Neural cell (in vitro differentiated cells): ENCODE measurements at regions not wholly inside any gene's neighbourhood (a gene's known extent, or its start where the extent isn't known, plus 50 kb on each side); places are given as distances from the start of the nearest gene placed in this dataset.

Source experiments
- H2AFZ ChIP-seq: fragments of 200-600, 300-800 bp; sonication (generic), shearing (Covaris generic); 2 replicates; pipeline ENCODE4 v1.6.0; 2014; ENCODE audit warnings: low read depth, mild to moderate bottlenecking, antibody characterized with exemption, low read length, moderate library complexity
- H3F3A ChIP-seq: fragments of 200-600 bp; shearing (Covaris generic); 2 replicates; pipeline ENCODE4 v1.6.1; 2016; ENCODE audit warnings: mild to moderate bottlenecking, moderate library complexity, mixed read lengths, antibody characterized with exemption, low read length; ENCODE audit not compliant: insufficient read depth, poor library complexity, severe bottlenecking
- H3K27ac ChIP-seq: fragments of 200-600, 300-800 bp; sonication (generic), shearing (Covaris generic); 2 replicates; pipeline ENCODE4 v1.5.1; 2014; ENCODE audit warnings: mild to moderate bottlenecking, low read length, moderate library complexity
- H3K27me3 ChIP-seq: fragments of 300-800, 200-600 bp; sonication (generic), shearing (Covaris generic); 2 replicates; pipeline ENCODE4 v1.6.0; 2014; ENCODE audit warnings: mild to moderate bottlenecking, low read depth, low read length, moderate library complexity; ENCODE audit not compliant: insufficient read depth
- H3K36me3 ChIP-seq: fragments of 300-800, 200-600 bp; sonication (generic), shearing (Covaris generic); 2 replicates; pipeline ENCODE4 v1.5.1; 2014; ENCODE audit warnings: mild to moderate bottlenecking, antibody characterized with exemption, low read length, moderate library complexity; ENCODE audit not compliant: insufficient read depth
- H3K4me2 ChIP-seq: fragments of 300-800, 200-600 bp; sonication (generic), shearing (Covaris generic); 2 replicates; pipeline ENCODE4 v1.6.0; 2014; ENCODE audit warnings: mild to moderate bottlenecking, low read length
- H3K4me3 ChIP-seq: fragments of 300-800, 200-600 bp; sonication (generic), shearing (Covaris generic); 2 replicates; pipeline ENCODE4 v1.5.1; 2014; ENCODE audit warnings: mild to moderate bottlenecking, low read length, moderate library complexity
- H3K79me2 ChIP-seq: fragments of 200-600 bp; shearing (Covaris generic); replicated peaks from 2 replicates; pipeline ENCODE4 v1.6.0; 2014; ENCODE audit warnings: mild to moderate bottlenecking, low read length, moderate library complexity; ENCODE audit not compliant: insufficient read depth
- H3K9ac ChIP-seq: fragments of 300-800, 200-600 bp; sonication (generic), shearing (Covaris generic); 2 replicates; pipeline ENCODE4 v1.6.1; 2016; ENCODE audit warnings: mild to moderate bottlenecking, low read length, mixed read lengths
- H3K9me2 ChIP-seq: fragments of 200-600 bp; shearing (Covaris generic); 2 replicates; pipeline ENCODE4 v1.6.1; 2016; ENCODE audit warnings: mild to moderate bottlenecking, low read length, mixed read lengths; ENCODE audit not compliant: insufficient read depth
- H3K9me3 ChIP-seq: fragments of 200-600, 300-800 bp; sonication (generic), shearing (Covaris generic); 2 replicates; pipeline ENCODE4 v1.6.1; 2016; ENCODE audit warnings: mild to moderate bottlenecking, mixed run types, low read length, moderate library complexity, mixed read lengths
- H4K20me1 ChIP-seq: fragments of 200-600 bp; shearing (Covaris generic); 2 replicates; pipeline ENCODE4 v1.6.1; 2016; ENCODE audit warnings: mild to moderate bottlenecking, mixed run types; ENCODE audit not compliant: insufficient read depth
- CTCF ChIP-seq: fragments of 450-650 bp; IDR thresholded peaks from 2 replicates; pipeline ENCODE4 v1.5.1; 2014; ENCODE audit warnings: antibody characterized with exemption, mild to moderate bottlenecking, moderate library complexity; ENCODE audit not compliant: poor library complexity, severe bottlenecking
- EP300 ChIP-seq: fragments of 450-650 bp; conservative IDR thresholded peaks from 2 replicates; pipeline ENCODE4 v1.6.1; 2014; ENCODE audit warnings: antibody characterized with exemption, mild to moderate bottlenecking, moderate library complexity; ENCODE audit not compliant: poor library complexity, severe bottlenecking
- EZH2 ChIP-seq: fragments of 200-600, 300-800 bp; shearing (Covaris generic), sonication (generic); IDR thresholded peaks from 2 replicates; pipeline ENCODE4 v1.6.1; 2014; ENCODE audit warnings: antibody characterized with exemption, low read length, borderline replicate concordance, mild to moderate bottlenecking; ENCODE audit not compliant: insufficient read depth, poor library complexity, severe bottlenecking
- MXI1 ChIP-seq: fragments of 450-650 bp; conservative IDR thresholded peaks from 2 replicates; pipeline ENCODE4 v1.6.1; 2014; ENCODE audit warnings: antibody characterized with exemption, mild to moderate bottlenecking; ENCODE audit not compliant: poor library complexity, severe bottlenecking
- POLR2AphosphoS5 ChIP-seq: IDR thresholded peaks from 2 replicates; pipeline ENCODE4 v1.6.1; 2012
- RAD21 ChIP-seq: fragments of 450-650 bp; conservative IDR thresholded peaks from 2 replicates; pipeline ENCODE4 v1.6.1; 2014; ENCODE audit warnings: antibody characterized with exemption, mild to moderate bottlenecking, moderate library complexity
- REST ChIP-seq: IDR thresholded peaks from 2 replicates; pipeline ENCODE4 v1.6.1; 2012; ENCODE audit warnings: borderline replicate concordance
- SMC3 ChIP-seq: fragments of 450-650 bp; conservative IDR thresholded peaks from 2 replicates; pipeline ENCODE4 v1.6.1; 2014; ENCODE audit warnings: antibody characterized with exemption, mild to moderate bottlenecking, moderate library complexity; ENCODE audit not compliant: poor library complexity
- TAF1 ChIP-seq: IDR thresholded peaks from 2 replicates; pipeline ENCODE4 v1.6.1; 2012; ENCODE audit warnings: low read depth

GRCh38 chr3:188949996-188950395 is 221.8 kb upstream of the TPRG1 start (continued):
- TF ChIP-seq EP300 (no peak), EZH2 (no peak)

GRCh38 chr3:188950832-188951489 is 220.8 kb upstream of the TPRG1 start:
- Histone ChIP-seq H3K79me2 (no peaks in the 10 kb centered on the region), H2AFZ (no peak overlapping the region), H3K4me3 (no peak overlapping the region), H3K27me3 (no peaks in the 10 kb centered on the region), H4K20me1 (no peaks in the 10 kb centered on the region), H3K36me3 (no peaks in the 10 kb centered on the region), H3K4me2 (no peak overlapping the region), H3K9me3 (no peaks in the 10 kb centered on the region), H3F3A (no peaks in the 10 kb centered on the region), H3K27ac (no peak overlapping the region), H3K9ac (no peak overlapping the region), H3K9me2 (no peaks in the 10 kb centered on the region)
- TF ChIP-seq REST, result no peak
- no peak for TF ChIP-seq TAF1
- TF ChIP-seq EZH2, result no peak
- TF ChIP-seq RAD21, result no peak
- no peak for TF ChIP-seq CTCF
- no peak for TF ChIP-seq EP300
- no peak for TF ChIP-seq POLR2AphosphoS5
- no peak for TF ChIP-seq MXI1
- no peak for TF ChIP-seq SMC3

- Histone ChIP-seq H3K9me3 (no peaks in the 10 kb centered on the region), H3K9ac (no peak overlapping the region), H3K9me2 (no peaks in the 10 kb centered on the region), H3K4me2 (no peak overlapping the region), H2AFZ (no peak overlapping the region), H3K79me2 (no peaks in the 10 kb centered on the region), H3K27me3 (no peaks in the 10 kb centered on the region), H3K4me3 (no peak overlapping the region), H3K36me3 (no peaks in the 10 kb centered on the region), H3K27ac (no peak overlapping the region), H4K20me1 (no peaks in the 10 kb centered on the region), H3F3A (no peaks in the 10 kb centered on the region)
- TF ChIP-seq MXI1 (no peak), RAD21 (no peak), EP300 (no peak), EZH2 (no peak), TAF1 (no peak), POLR2AphosphoS5 (no peak), CTCF (no peak), SMC3 (no peak), REST (no peak)
Measured at GRCh38 chr3:188951734-188952133, 220.0 kb upstream of the TPRG1 start.
